HL-60 (cell line): ENCODE measurements at regions not wholly inside any gene's neighbourhood (a gene's known extent, or its start where the extent isn't known, plus 50 kb on each side); places are given as distances from the start of the nearest gene placed in this dataset.

Experiments used
- DNase-seq, 2 experiments: peaks; one replicate each; pipeline ENCODE4 v3.0.0-alpha.2; 2010 to 2020; ENCODE audit warnings: low read depth in 1 of 2, low spot score in 1 of 2
- H3K27ac ChIP-seq: fragments of 250-450 bp; sonication (Bioruptor Pico); replicated peaks from 2 replicates; pipeline ENCODE4 v1.5.1; 2020; ENCODE audit warnings: mild to moderate bottlenecking, moderate library complexity
- H3K27me3 ChIP-seq: fragments of 250-450 bp; sonication (Bioruptor Pico); 2 replicates; pipeline ENCODE4 v1.5.1; 2021; ENCODE audit warnings: mild to moderate bottlenecking, moderate library complexity; ENCODE audit not compliant: insufficient read depth, poor library complexity, severe bottlenecking
- H3K4me3 ChIP-seq: replicated peaks from 2 replicates; pipeline ENCODE4 v1.5.1; 2011; ENCODE audit warnings: mild to moderate bottlenecking, control low read depth, low read length; ENCODE audit not compliant: insufficient read depth
- GABPA ChIP-seq: IDR thresholded peaks from 2 replicates; pipeline ENCODE4 v1.6.1; 2012; ENCODE audit warnings: low read depth
- POLR2AphosphoS5 ChIP-seq: IDR thresholded peaks from 2 replicates; pipeline ENCODE4 v1.6.1; 2012; ENCODE audit warnings: low read depth
- SPI1 ChIP-seq: IDR thresholded peaks from 2 replicates; pipeline ENCODE4 v1.6.1; 2012; ENCODE audit warnings: low read depth, mild to moderate bottlenecking, borderline replicate concordance
- TF ChIP-seq, protein P1 (sequence below): IDR thresholded peaks from one replicate; pipeline ENCODE4 v1.5.1; 2011; ENCODE audit warnings: low read length, control low read depth, inconsistent platforms; ENCODE audit not compliant: insufficient read depth
- TF ChIP-seq, protein P2 (sequence below): IDR thresholded peaks from 2 replicates; pipeline ENCODE4 v1.6.1; 2012; ENCODE audit warnings: low read depth; ENCODE audit not compliant: insufficient replicate concordance

DNA sequence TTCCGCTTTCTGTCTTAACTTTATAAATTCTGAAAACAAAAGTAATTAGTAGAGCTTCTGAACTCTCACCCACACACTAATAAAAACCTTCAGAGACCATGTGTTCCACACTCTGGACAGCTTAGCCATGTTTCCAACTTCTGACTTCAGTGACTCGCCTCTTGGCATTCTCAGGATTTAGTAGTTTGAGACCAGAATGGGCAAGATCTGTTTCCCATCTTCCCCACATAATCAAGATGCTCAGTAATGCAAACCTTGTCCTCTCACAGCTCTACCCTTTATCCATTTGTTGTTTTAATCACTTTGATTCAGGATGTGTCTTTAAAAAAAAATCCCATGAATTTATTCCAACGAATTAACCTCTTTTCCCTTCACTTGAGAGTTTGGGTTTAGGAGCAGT lies 166.6 kb upstream of the SLC24A5 start:
- no peak for DNase-seq
- no peak overlapping the region for H3K27ac ChIP-seq
- TF ChIP-seq, protein P1, sequence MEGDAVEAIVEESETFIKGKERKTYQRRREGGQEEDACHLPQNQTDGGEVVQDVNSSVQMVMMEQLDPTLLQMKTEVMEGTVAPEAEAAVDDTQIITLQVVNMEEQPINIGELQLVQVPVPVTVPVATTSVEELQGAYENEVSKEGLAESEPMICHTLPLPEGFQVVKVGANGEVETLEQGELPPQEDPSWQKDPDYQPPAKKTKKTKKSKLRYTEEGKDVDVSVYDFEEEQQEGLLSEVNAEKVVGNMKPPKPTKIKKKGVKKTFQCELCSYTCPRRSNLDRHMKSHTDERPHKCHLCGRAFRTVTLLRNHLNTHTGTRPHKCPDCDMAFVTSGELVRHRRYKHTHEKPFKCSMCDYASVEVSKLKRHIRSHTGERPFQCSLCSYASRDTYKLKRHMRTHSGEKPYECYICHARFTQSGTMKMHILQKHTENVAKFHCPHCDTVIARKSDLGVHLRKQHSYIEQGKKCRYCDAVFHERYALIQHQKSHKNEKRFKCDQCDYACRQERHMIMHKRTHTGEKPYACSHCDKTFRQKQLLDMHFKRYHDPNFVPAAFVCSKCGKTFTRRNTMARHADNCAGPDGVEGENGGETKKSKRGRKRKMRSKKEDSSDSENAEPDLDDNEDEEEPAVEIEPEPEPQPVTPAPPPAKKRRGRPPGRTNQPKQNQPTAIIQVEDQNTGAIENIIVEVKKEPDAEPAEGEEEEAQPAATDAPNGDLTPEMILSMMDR: no peak
- TF ChIP-seq, protein P2, sequence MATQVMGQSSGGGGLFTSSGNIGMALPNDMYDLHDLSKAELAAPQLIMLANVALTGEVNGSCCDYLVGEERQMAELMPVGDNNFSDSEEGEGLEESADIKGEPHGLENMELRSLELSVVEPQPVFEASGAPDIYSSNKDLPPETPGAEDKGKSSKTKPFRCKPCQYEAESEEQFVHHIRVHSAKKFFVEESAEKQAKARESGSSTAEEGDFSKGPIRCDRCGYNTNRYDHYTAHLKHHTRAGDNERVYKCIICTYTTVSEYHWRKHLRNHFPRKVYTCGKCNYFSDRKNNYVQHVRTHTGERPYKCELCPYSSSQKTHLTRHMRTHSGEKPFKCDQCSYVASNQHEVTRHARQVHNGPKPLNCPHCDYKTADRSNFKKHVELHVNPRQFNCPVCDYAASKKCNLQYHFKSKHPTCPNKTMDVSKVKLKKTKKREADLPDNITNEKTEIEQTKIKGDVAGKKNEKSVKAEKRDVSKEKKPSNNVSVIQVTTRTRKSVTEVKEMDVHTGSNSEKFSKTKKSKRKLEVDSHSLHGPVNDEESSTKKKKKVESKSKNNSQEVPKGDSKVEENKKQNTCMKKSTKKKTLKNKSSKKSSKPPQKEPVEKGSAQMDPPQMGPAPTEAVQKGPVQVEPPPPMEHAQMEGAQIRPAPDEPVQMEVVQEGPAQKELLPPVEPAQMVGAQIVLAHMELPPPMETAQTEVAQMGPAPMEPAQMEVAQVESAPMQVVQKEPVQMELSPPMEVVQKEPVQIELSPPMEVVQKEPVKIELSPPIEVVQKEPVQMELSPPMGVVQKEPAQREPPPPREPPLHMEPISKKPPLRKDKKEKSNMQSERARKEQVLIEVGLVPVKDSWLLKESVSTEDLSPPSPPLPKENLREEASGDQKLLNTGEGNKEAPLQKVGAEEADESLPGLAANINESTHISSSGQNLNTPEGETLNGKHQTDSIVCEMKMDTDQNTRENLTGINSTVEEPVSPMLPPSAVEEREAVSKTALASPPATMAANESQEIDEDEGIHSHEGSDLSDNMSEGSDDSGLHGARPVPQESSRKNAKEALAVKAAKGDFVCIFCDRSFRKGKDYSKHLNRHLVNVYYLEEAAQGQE: no peak
- TF ChIP-seq GABPA (no peak), SPI1 (no peak), POLR2AphosphoS5 (no peak)
- H3K4me3 ChIP-seq: no peak overlapping the region
- H3K27me3 ChIP-seq: no peaks in the 10 kb centered on the region

DNA sequence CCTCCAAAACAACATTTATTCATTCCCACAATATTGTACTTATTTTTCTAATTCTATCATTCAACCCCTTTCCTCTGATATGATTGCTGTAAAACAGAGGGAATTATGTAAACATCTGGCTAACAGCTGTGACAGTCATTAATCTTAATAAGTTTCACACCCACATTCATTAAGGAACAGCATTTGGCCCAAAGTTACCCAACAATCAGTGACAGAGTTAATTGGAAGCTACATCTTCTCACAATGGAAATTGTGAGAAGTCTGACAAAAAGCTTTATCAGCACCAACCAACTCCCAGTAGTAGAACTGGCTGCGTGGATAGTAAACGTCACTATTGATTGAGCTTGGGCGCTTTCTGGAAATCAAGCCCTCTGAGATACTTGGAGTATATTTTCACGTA lies 165.8 kb upstream of the SLC24A5 start:
- TF ChIP-seq POLR2AphosphoS5 (no peak), SPI1 (no peak), GABPA (no peak)
- TF ChIP-seq, protein P2: no peak
- TF ChIP-seq, protein P1: no peak
- DNase-seq: peak in 1 of 2 experiments; percentile 23
- no peaks in the 10 kb centered on the region for H3K27me3 ChIP-seq
- no peak overlapping the region for H3K27ac ChIP-seq
- H3K4me3 ChIP-seq: no peak overlapping the region

DNA sequence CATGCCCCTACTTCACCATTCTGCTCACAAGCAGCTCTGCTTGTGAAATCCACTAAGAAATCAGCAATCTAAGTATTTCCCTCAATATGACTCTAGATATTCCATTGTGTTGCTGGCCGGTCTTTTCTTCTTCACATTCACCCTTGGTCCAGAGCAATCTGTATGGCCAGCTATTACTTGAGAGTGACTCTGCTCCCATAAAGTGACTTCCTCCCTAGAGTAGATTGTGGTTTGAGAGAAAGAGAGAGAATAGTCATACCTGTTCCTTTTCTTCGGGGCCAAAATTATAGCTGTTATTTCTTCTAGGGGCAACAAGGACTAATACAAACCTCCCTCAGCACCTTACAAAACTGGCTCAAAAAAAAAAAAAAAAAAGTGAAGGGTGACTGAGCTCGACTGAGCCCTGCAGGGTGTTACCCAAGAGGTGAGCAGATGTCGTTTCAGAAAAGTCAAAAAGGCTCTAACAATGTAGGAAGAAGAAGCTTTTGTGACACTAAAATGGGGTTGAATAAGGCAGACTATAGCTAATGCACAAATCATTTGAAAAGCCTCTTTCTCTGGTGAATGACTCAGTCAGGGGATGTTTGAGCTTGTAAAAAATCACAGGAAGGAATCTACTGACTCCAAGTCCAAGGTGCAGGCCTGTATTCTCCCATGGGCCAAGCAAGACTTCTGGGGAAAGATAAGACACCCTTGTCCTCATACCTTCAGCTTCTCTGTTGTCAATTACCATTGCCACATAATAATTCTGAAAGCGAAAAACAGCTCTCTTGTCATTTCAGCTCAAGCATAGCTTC lies 161.0 kb upstream of the SLC24A5 start:
- TF ChIP-seq GABPA (no peak), SPI1 (peak; percentile 57; the same call in 1 of the 2 replicates)
- Histone ChIP-seq H3K4me3 (no peak overlapping the region), H3K27me3 (no peaks in the 10 kb centered on the region), H3K27ac (peak overlapping the region; percentile 7; the same call in 1 of the 2 replicates)
- peak; percentile 23 to 29 for DNase-seq

DNA sequence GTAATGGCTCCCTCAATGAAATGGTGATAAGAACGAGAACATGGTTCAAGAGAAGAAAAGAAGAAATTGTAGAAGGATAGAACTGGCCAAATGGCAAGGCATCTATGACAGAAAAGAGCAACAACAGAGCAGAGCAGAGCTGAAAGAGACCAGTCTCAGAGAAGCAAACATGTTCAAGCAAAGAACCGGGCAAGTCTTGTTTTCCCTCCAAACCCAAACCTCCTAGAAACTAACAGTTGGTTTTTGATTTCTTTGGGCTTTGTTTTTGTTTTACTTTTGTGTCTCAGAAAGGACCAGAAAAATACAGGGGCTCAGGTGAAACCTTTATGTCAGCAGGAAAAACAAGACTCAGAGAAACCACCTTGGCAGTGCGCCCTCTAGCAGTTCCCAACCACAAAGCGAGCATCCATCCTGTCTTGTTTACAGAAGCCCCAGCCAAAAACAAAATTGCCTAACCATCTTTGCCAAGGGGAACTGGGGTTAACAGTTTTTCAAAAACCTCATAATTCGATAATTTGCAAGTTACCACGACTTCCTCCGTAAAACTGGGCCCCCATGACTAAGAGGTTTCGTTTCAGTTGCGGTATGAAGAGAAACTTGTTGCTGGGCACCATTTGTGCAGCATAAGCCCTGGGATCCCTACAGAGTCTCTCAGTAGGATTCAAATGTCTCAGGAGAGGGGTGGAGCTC lies 159.2 kb upstream of the SLC24A5 start:
- peak; percentile 77 to 88 for DNase-seq
- Histone ChIP-seq H3K4me3 (no peak overlapping the region), H3K27ac (peak overlapping the region; percentile 69), H3K27me3 (no peaks in the 10 kb centered on the region)
- TF ChIP-seq SPI1: peak; percentile 70
- TF ChIP-seq, protein P1: no peak
